ENCODE measurements at regions not wholly inside any gene's neighbourhood (a gene's known extent, or its start where the extent isn't known, plus 50 kb on each side); places are given as distances from the start of the nearest gene placed in this dataset.

DNA sequence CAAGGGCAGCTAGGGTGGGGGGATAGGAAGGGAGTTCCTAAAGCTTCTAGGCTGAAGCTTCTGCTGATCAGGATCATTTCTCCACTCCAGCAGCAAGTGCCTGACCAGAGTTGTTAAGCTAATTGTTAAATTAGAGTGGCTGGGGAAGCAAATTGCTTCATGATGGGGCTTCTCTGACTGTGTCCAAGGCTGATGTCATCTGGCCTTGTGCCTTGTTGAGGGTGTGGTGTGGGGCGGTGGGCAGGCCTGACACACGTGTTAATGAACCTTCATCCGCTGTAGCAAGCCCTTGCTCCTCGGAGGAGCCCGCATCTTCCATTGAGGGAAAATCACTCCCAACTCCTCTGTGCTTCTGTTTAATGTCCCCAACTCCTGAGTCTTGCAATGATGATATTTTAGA is 84.3 kb upstream of the ROPN1 start:
- TF ChIP-seq POLR2A (IDR thresholded peaks at IDR 0.05): no peak
- TF ChIP-seq, protein P1, sequence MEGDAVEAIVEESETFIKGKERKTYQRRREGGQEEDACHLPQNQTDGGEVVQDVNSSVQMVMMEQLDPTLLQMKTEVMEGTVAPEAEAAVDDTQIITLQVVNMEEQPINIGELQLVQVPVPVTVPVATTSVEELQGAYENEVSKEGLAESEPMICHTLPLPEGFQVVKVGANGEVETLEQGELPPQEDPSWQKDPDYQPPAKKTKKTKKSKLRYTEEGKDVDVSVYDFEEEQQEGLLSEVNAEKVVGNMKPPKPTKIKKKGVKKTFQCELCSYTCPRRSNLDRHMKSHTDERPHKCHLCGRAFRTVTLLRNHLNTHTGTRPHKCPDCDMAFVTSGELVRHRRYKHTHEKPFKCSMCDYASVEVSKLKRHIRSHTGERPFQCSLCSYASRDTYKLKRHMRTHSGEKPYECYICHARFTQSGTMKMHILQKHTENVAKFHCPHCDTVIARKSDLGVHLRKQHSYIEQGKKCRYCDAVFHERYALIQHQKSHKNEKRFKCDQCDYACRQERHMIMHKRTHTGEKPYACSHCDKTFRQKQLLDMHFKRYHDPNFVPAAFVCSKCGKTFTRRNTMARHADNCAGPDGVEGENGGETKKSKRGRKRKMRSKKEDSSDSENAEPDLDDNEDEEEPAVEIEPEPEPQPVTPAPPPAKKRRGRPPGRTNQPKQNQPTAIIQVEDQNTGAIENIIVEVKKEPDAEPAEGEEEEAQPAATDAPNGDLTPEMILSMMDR (IDR thresholded peaks at IDR 0.05): no peak

All from right lobe of liver (tissue), 4 donors.